B cell (primary cell): ENCODE measurements at regions not wholly inside any gene's neighbourhood (a gene's known extent, or its start where the extent isn't known, plus 50 kb on each side); places are given as distances from the start of the nearest gene placed in this dataset.

Source experiments
- ATAC-seq: fragments of 200-7000 bp; cut with Tn5 transposase; one replicate; pipeline ENCODE4 v1.10.0; 2021; ENCODE audit warnings: low read depth, mild to moderate bottlenecking, moderate number of reproducible peaks, moderate library complexity
- CTCF ChIA-PET: fragments of 350-600 bp; sonication (Branson Sonifier 250); formaldehyde crosslinking; loops from one replicate; lab custom pipeline; 2021; ENCODE audit warnings: antibody characterized with exemption, inconsistent platforms; lab: Charles Lee
- POLR2A ChIA-PET: fragments of 350-600 bp; sonication (Branson Sonifier 250); formaldehyde crosslinking; loops from one replicate; lab custom pipeline; 2021; ENCODE audit warnings: antibody characterized with exemption; lab: Charles Lee
- DNase-seq: peaks from one replicate; pipeline ENCODE4 v3.0.0; 2013
- H2AFZ ChIP-seq: 2 replicates; pipeline ENCODE4 v1.6.1; 2012; ENCODE audit warnings: mild to moderate bottlenecking, low read depth, low read length; ENCODE audit not compliant: insufficient read depth, poor library complexity, severe bottlenecking
- H3K27ac ChIP-seq, 2 donors: 1 replicate in 1 of 2; 2 replicates in 1 of 2; pipeline ENCODE4 v1.5.1; 2012 to 2013; ENCODE audit warnings: low read length in 2 of 2, mild to moderate bottlenecking in 2 of 2, moderate library complexity in 1 of 2
- H3K27me3 ChIP-seq, 4 experiments: fragments of 200-600 bp in 1 of 4; sonication (generic) in 1 of 4; replicated peaks in 1 of 4; 1 replicate in 2 of 4; 2 replicates in 2 of 4; pipeline versions ENCODE4 v1.6.1 to v1.7.0; 2013 to 2016; ENCODE audit warnings: low read length in 3 of 4, mild to moderate bottlenecking in 2 of 4, mixed read lengths in 1 of 4, moderate library complexity in 1 of 4; ENCODE audit not compliant: insufficient read depth in 4 of 4, control insufficient read depth in 3 of 4; ENCODE audit errors: control extremely low read depth in 1 of 4
- H3K36me3 ChIP-seq, 2 experiments: replicated peaks in 1 of 2; 1 replicate in 1 of 2; 2 replicates in 1 of 2; pipeline versions ENCODE4 v1.6.1 to v1.7.1; 2013; ENCODE audit warnings: low read length in 1 of 2; ENCODE audit not compliant: insufficient read depth in 2 of 2, control insufficient read depth in 1 of 2; ENCODE audit errors: control extremely low read depth in 1 of 2, extremely low read depth in 1 of 2
- H3K4me1 ChIP-seq, 2 donors: fragments of 200-600 bp in 1 of 2; sonication (generic) in 1 of 2; 1 replicate in 1 of 2; 2 replicates in 1 of 2; pipeline versions ENCODE4 v1.5.1 to v1.6.1; 2013 to 2017; ENCODE audit warnings: low read length in 2 of 2; ENCODE audit not compliant: control insufficient read depth in 2 of 2, insufficient read depth in 2 of 2
- H3K4me2 ChIP-seq: replicated peaks from 2 replicates; pipeline ENCODE3; 2012; ENCODE audit warnings: mild to moderate bottlenecking, low read depth, low read length; ENCODE audit not compliant: poor library complexity, severe bottlenecking
- H3K4me3 ChIP-seq, 5 experiments: fragments of 200-600 bp in 1 of 5; sonication (generic) in 1 of 5; 1 replicate in 3 of 5; 2 replicates in 2 of 5; pipeline versions ENCODE4 v1.5.1 to v1.7.0; 2011 to 2016; ENCODE audit warnings: low read length in 4 of 5, mild to moderate bottlenecking in 4 of 5, low read depth in 2 of 5, control low read depth in 1 of 5, moderate library complexity in 1 of 5; ENCODE audit not compliant: insufficient read depth in 1 of 5; ENCODE audit errors: control extremely low read depth in 1 of 5, extremely low read depth in 1 of 5
- H3K79me2 ChIP-seq: fragments of 200-600 bp; sonication (generic); one replicate; pipeline ENCODE4 v1.6.0; 2016; ENCODE audit warnings: low read length; ENCODE audit not compliant: control insufficient read depth, insufficient read depth
- H3K9ac ChIP-seq: fragments of 200-600 bp; sonication (generic); 2 replicates; pipeline ENCODE4 v1.6.1; 2017; ENCODE audit warnings: mild to moderate bottlenecking, low read length, moderate library complexity
- H3K9me3 ChIP-seq, 3 donors: one replicate each; pipeline versions ENCODE4 v1.6.1 to v1.7.1; 2013; ENCODE audit warnings: low read length in 2 of 3; ENCODE audit not compliant: control insufficient read depth in 2 of 3, insufficient read depth in 1 of 3; ENCODE audit errors: control extremely low read depth in 1 of 3
- H4K20me1 ChIP-seq: 2 replicates; pipeline ENCODE4 v1.6.0; 2012; ENCODE audit warnings: mild to moderate bottlenecking, low read length; ENCODE audit not compliant: insufficient read depth, control insufficient read depth, poor library complexity, severe bottlenecking
- H3K27ac Mint-ChIP-seq: one replicate; pipeline ENCODE4 v1.8.0; 2021; ENCODE audit warnings: mixed read lengths
- H3K27me3 Mint-ChIP-seq: one replicate; pipeline ENCODE4 v1.8.0; 2021; ENCODE audit warnings: mixed read lengths
- H3K4me1 Mint-ChIP-seq: one replicate; pipeline ENCODE4 v1.8.0; 2021; ENCODE audit warnings: mixed read lengths
- H3K4me3 Mint-ChIP-seq: one replicate; pipeline ENCODE4 v1.8.0; 2021; ENCODE audit warnings: mixed read lengths
- H3K9me3 Mint-ChIP-seq: one replicate; pipeline ENCODE4 v1.8.0; 2022; ENCODE audit warnings: mixed read lengths; ENCODE audit not compliant: insufficient read depth
- EZH2 ChIP-seq: IDR thresholded peaks from 2 replicates; pipeline ENCODE4 v1.6.1; 2012; ENCODE audit warnings: borderline replicate concordance, low read depth, mild to moderate bottlenecking, moderate library complexity, low read length; ENCODE audit not compliant: insufficient read depth, poor library complexity, severe bottlenecking
- WGBS: methylation state at CpG from one replicate; pipeline ENCODE4 v1.1.5; 2013; ENCODE audit warnings: missing lambda C conversion rate; ENCODE audit not compliant: insufficient coverage; 5-methylcytosine and 5-hydroxymethylcytosine counted together
- intact Hi-C: fragments of 100-400 bp; cut with micrococcal nuclease; formaldehyde crosslinking; loops from one replicate; pipeline ENCODE4 v1.10.0; 2022
- TF ChIP-seq, protein P1 (sequence below): fragments of 200-600 bp; IDR thresholded peaks from one replicate; pipeline ENCODE4 v1.8.0; 2022; ENCODE audit warnings: antibody characterized with exemption, mild to moderate bottlenecking

DNA sequence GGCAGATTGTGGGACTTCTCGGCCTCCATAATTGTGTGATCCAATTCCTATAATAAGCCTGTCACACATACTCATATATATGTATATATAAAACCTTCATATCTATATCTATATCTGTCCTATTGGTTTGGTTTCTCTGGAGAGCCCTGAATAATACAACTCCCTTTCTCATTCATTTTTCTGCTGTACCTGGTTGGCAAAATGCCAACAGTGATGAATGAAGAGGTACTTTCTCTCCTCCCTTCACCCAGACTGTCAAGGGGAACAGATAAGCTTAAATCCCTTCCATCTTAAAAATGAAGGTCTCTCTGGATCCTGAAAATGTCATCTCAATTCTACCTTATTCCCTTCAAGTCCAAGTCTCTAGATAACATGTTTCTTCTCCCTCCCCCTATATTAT, 60.3 kb upstream of the FOXP2 start:
- CTCF ChIA-PET: no interaction called here

DNA sequence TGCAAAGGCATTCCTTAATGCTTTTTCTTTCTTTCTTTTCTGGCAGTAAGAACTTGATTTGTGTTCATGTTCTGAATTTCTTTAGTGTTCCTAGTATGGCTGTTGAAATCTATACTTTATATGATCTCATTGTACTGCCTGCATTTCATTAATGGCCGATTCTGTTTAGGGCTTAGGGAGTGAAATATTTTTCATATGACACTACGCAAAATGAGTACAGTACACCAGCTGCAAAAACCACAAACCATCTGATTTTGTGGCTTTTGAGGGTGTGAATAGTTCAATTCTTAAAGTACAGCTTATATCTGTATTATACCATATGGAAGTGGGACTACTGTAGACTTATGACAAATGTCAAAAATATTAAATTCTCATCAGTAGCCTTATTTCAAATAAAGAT, 69.1 kb upstream of the FOXP2 start:
- Histone ChIP-seq H3K27me3 (no peaks in the 10 kb centered on the region), H4K20me1 (no peaks in the 10 kb centered on the region), H3K27ac (no peak overlapping the region), H3K9me3 (no peaks in the 10 kb centered on the region), H3K9ac (no peak overlapping the region), H3K79me2 (no peaks in the 10 kb centered on the region), H3K36me3 (no peaks in the 10 kb centered on the region), H3K4me1 (no peaks in the 10 kb centered on the region), H3K4me3 (no peak overlapping the region), H2AFZ (no peak overlapping the region), H3K4me2 (no peak overlapping the region)
- DNase-seq (no peak), ATAC-seq (no peak)
- POLR2A ChIA-PET: no interaction called here
- CTCF ChIA-PET: no interaction called here
- TF ChIP-seq, protein P1, sequence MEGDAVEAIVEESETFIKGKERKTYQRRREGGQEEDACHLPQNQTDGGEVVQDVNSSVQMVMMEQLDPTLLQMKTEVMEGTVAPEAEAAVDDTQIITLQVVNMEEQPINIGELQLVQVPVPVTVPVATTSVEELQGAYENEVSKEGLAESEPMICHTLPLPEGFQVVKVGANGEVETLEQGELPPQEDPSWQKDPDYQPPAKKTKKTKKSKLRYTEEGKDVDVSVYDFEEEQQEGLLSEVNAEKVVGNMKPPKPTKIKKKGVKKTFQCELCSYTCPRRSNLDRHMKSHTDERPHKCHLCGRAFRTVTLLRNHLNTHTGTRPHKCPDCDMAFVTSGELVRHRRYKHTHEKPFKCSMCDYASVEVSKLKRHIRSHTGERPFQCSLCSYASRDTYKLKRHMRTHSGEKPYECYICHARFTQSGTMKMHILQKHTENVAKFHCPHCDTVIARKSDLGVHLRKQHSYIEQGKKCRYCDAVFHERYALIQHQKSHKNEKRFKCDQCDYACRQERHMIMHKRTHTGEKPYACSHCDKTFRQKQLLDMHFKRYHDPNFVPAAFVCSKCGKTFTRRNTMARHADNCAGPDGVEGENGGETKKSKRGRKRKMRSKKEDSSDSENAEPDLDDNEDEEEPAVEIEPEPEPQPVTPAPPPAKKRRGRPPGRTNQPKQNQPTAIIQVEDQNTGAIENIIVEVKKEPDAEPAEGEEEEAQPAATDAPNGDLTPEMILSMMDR: no peak
- no peak for TF ChIP-seq EZH2
- intact Hi-C loops: no loop called here
- no peaks in the 10 kb centered on the region for H3K27me3 Mint-ChIP-seq
- no CpG with 5 or more reads among the region's 2 CpGs for WGBS
- no peak overlapping the region for H3K27ac Mint-ChIP-seq
- H3K4me1 Mint-ChIP-seq: no peaks in the 10 kb centered on the region
- no peaks in the 10 kb centered on the region for H3K9me3 Mint-ChIP-seq
- H3K4me3 Mint-ChIP-seq: no peak overlapping the region

More for the DNA sequence above, 60.3 kb upstream of the FOXP2 start:
- TF ChIP-seq, protein P1: no peak
- TF ChIP-seq EZH2: no peak
- ATAC-seq (no peak), DNase-seq (no peak)
- no peak overlapping the region for H3K4me2 ChIP-seq
- no peak overlapping the region for H3K27ac ChIP-seq
- no peaks in the 10 kb centered on the region for H3K36me3 ChIP-seq
- POLR2A ChIA-PET: no interaction called here
- no peaks in the 10 kb centered on the region for H4K20me1 ChIP-seq
- H3K27me3 ChIP-seq: no peaks in the 10 kb centered on the region
- no peak overlapping the region for H3K9ac ChIP-seq
- Mint-ChIP-seq H3K27me3 (no peaks in the 10 kb centered on the region), H3K9me3 (no peaks in the 10 kb centered on the region), H3K27ac (no peak overlapping the region), H3K4me3 (no peak overlapping the region), H3K4me1 (no peaks in the 10 kb centered on the region)
- intact Hi-C loops: no loop called here
- H3K4me1 ChIP-seq: no peaks in the 10 kb centered on the region
- no CpG with 5 or more reads among the region's 1 CpG for WGBS
- no peak overlapping the region for H2AFZ ChIP-seq
- H3K4me3 ChIP-seq: no peak overlapping the region
- H3K9me3 ChIP-seq: no peaks in the 10 kb centered on the region
- H3K79me2 ChIP-seq: no peaks in the 10 kb centered on the region
